NCI-H1694 (cell line): ENCODE measurements at regions not wholly inside any gene's neighbourhood (a gene's known extent, or its start where the extent isn't known, plus 50 kb on each side); places are given as distances from the start of the nearest gene placed in this dataset.

Source experiments
- DNase-seq: peaks from one replicate; lab custom pipeline; 2025; lab: John Stamatoyannopoulos, UW

- DNase-seq: no peak
Observed at GRCh38 chr4:57689693-57690205, 579.6 kb upstream of the IGFBP7 start.

GRCh38 chr4:57682275-57682674 is 572.1 kb upstream of the IGFBP7 start:
- no peak for DNase-seq

GRCh38 chr4:57679969-57680368 is 569.8 kb upstream of the IGFBP7 start:
- DNase-seq: no peak

GRCh38 chr4:57676394-57676793 is 566.2 kb upstream of the IGFBP7 start:
- DNase-seq: no peak

- no peak for DNase-seq
Observed at GRCh38 chr4:57672846-57673433, 562.8 kb upstream of the IGFBP7 start.

GRCh38 chr4:57668621-57669020 is 558.4 kb upstream of the IGFBP7 start:
- no peak for DNase-seq

GRCh38 chr4:57665806-57666205 is 555.6 kb upstream of the IGFBP7 start:
- no peak for DNase-seq

- DNase-seq: no peak
Observed at GRCh38 chr4:57661517-57662090, 551.4 kb upstream of the IGFBP7 start.

- no peak for DNase-seq
Observed at GRCh38 chr4:57658673-57659072, 548.5 kb upstream of the IGFBP7 start.

- no peak for DNase-seq
Observed at GRCh38 chr4:57658188-57658587, 548.0 kb upstream of the IGFBP7 start.

GRCh38 chr4:57655342-57655741 is 545.2 kb upstream of the IGFBP7 start:
- DNase-seq: no peak

- DNase-seq: no peak
Observed at GRCh38 chr4:57652779-57653178, 542.6 kb upstream of the IGFBP7 start.

GRCh38 chr4:57640391-57641100 is 530.4 kb upstream of the IGFBP7 start:
- no peak for DNase-seq

- DNase-seq: no peak
Observed at GRCh38 chr4:57639561-57640382, 529.6 kb upstream of the IGFBP7 start.

- no peak for DNase-seq
Observed at GRCh38 chr4:57635910-57636309, 525.7 kb upstream of the IGFBP7 start.

GRCh38 chr4:57633212-57633859 is 523.2 kb upstream of the IGFBP7 start:
- DNase-seq: no peak

GRCh38 chr4:57632564-57632963 is 522.4 kb upstream of the IGFBP7 start:
- no peak for DNase-seq

- DNase-seq: no peak
Observed at GRCh38 chr4:57631147-57631546, 521.0 kb upstream of the IGFBP7 start.

- DNase-seq: no peak
Observed at GRCh38 chr4:57628004-57628403, 517.8 kb upstream of the IGFBP7 start.

- DNase-seq: no peak
Observed at GRCh38 chr4:57614257-57614932, 504.2 kb upstream of the IGFBP7 start.

- no peak for DNase-seq
Observed at GRCh38 chr4:57612279-57612678, 502.1 kb upstream of the IGFBP7 start.
